ENCODE measurements at regions not wholly inside any gene's neighbourhood (a gene's known extent, or its start where the extent isn't known, plus 50 kb on each side); places are given as distances from the start of the nearest gene placed in this dataset.

- H3K9me3 ChIP-seq (ENCODE audit: control extremely low read depth in 1 of 5, control insufficient read depth in 4 of 5, insufficient read depth in 2 of 5, low read depth in 1 of 5, low read length in 4 of 5): no peaks in the 10 kb centered on the region
- CTCF ChIA-PET: interaction anchor here (3.2 kb wide), 1 partner anchor 10 kb away, joined by 10 read pairs; no protein-coding TSS in a partner anchor
- no peak overlapping the region for H3K4me3 ChIP-seq (ENCODE audit: control insufficient read depth in 1 of 7, extremely low read depth in 1 of 7, insufficient read depth in 4 of 7, low read depth in 2 of 7, low read length in 6 of 7)
- no peak overlapping the region for H3K27ac ChIP-seq (ENCODE audit: insufficient read depth in 1 of 2, low read depth in 1 of 2, low read length in 2 of 2, poor library complexity in 1 of 2, severe bottlenecking in 2 of 2)
- 94% methylated on average over 3 of the region's 3 CpGs for WGBS (ENCODE audit: insufficient coverage)
- no peak for DNase-seq
- POLR2A ChIA-PET: no interaction called here
- no peaks in the 10 kb centered on the region for H3K4me1 ChIP-seq (ENCODE audit: control extremely low read depth in 1 of 4, control insufficient read depth in 4 of 4, insufficient read depth in 4 of 4, low read length in 3 of 4)
- H3K36me3 ChIP-seq (ENCODE audit: control insufficient read depth in 4 of 4, insufficient read depth in 4 of 4, low read length in 3 of 4): no peaks in the 10 kb centered on the region
- H3K27me3 ChIP-seq (replicated peaks in 2 of 5; ENCODE audit: control insufficient read depth in 4 of 5, insufficient read depth in 5 of 5, low read length in 4 of 5): no peaks in the 10 kb centered on the region
Observed at GRCh38 chr11:30153008-30153407, 77.8 kb upstream of the FSHB start.

- no peaks in the 10 kb centered on the region for H3K4me1 ChIP-seq (ENCODE audit: control extremely low read depth in 1 of 4, control insufficient read depth in 4 of 4, insufficient read depth in 4 of 4, low read length in 3 of 4)
- no CpG with 5 or more reads among the region's 2 CpGs for WGBS (ENCODE audit: insufficient coverage)
- H3K27ac ChIP-seq (ENCODE audit: insufficient read depth in 1 of 2, low read depth in 1 of 2, low read length in 2 of 2, poor library complexity in 1 of 2, severe bottlenecking in 2 of 2): no peak overlapping the region
- no peak for DNase-seq
- H3K4me3 ChIP-seq (ENCODE audit: control insufficient read depth in 1 of 7, extremely low read depth in 1 of 7, insufficient read depth in 4 of 7, low read depth in 2 of 7, low read length in 6 of 7): no peak overlapping the region
- ChIA-PET POLR2A (no interaction called here), CTCF (interaction anchor here (1.6 kb wide), 1 partner anchor 13 kb away, joined by 4 read pairs; no protein-coding TSS in a partner anchor)
- no peaks in the 10 kb centered on the region for H3K36me3 ChIP-seq (ENCODE audit: control insufficient read depth in 4 of 4, insufficient read depth in 4 of 4, low read length in 3 of 4)
- H3K9me3 ChIP-seq (ENCODE audit: control extremely low read depth in 1 of 5, control insufficient read depth in 4 of 5, insufficient read depth in 2 of 5, low read depth in 1 of 5, low read length in 4 of 5): no peaks in the 10 kb centered on the region
- H3K27me3 ChIP-seq (replicated peaks in 2 of 5; ENCODE audit: control insufficient read depth in 4 of 5, insufficient read depth in 5 of 5, low read length in 4 of 5): peaks cover 0 to 3% (median 0%) of the 10 kb centered on the region in 5 experiments
Observed at GRCh38 chr11:30155428-30155827, 75.4 kb upstream of the FSHB start.

- no peak for DNase-seq
- Histone ChIP-seq H3K27me3 (replicated peaks in 2 of 5; ENCODE audit: control insufficient read depth in 4 of 5, insufficient read depth in 5 of 5, low read length in 4 of 5) (peaks cover 0 to 4% (median 0%) of the 10 kb centered on the region in 5 experiments), H3K27ac (ENCODE audit: insufficient read depth in 1 of 2, low read depth in 1 of 2, low read length in 2 of 2, poor library complexity in 1 of 2, severe bottlenecking in 2 of 2) (no peak overlapping the region), H3K36me3 (ENCODE audit: control insufficient read depth in 4 of 4, insufficient read depth in 4 of 4, low read length in 3 of 4) (no peaks in the 10 kb centered on the region), H3K9me3 (ENCODE audit: control extremely low read depth in 1 of 5, control insufficient read depth in 4 of 5, insufficient read depth in 2 of 5, low read depth in 1 of 5, low read length in 4 of 5) (no peaks in the 10 kb centered on the region), H3K4me3 (ENCODE audit: control insufficient read depth in 1 of 7, extremely low read depth in 1 of 7, insufficient read depth in 4 of 7, low read depth in 2 of 7, low read length in 6 of 7) (no peak overlapping the region), H3K4me1 (ENCODE audit: control extremely low read depth in 1 of 4, control insufficient read depth in 4 of 4, insufficient read depth in 4 of 4, low read length in 3 of 4) (no peaks in the 10 kb centered on the region)
- POLR2A ChIA-PET: no interaction called here
- WGBS (ENCODE audit: insufficient coverage): no CpG with 5 or more reads among the region's 2 CpGs
- CTCF ChIA-PET: no interaction called here
Observed at GRCh38 chr11:30159546-30159945, 71.3 kb upstream of the FSHB start.

GRCh38 chr11:30165652-30166051, 65.2 kb upstream of the FSHB start:
- whole genome bisulfite sequencing (ENCODE audit: insufficient coverage): 80% methylated on average over 2 of the region's 3 CpGs
- H3K4me3 ChIP-seq (ENCODE audit: control insufficient read depth in 1 of 7, extremely low read depth in 1 of 7, insufficient read depth in 4 of 7, low read depth in 2 of 7, low read length in 6 of 7): no peak overlapping the region
- H3K4me1 ChIP-seq (ENCODE audit: control extremely low read depth in 1 of 4, control insufficient read depth in 4 of 4, insufficient read depth in 4 of 4, low read length in 3 of 4): no peaks in the 10 kb centered on the region
- no peak overlapping the region for H3K27ac ChIP-seq (ENCODE audit: insufficient read depth in 1 of 2, low read depth in 1 of 2, low read length in 2 of 2, poor library complexity in 1 of 2, severe bottlenecking in 2 of 2)
- DNase-seq: no peak
- H3K9me3 ChIP-seq (ENCODE audit: control extremely low read depth in 1 of 5, control insufficient read depth in 4 of 5, insufficient read depth in 2 of 5, low read depth in 1 of 5, low read length in 4 of 5): no peaks in the 10 kb centered on the region
- ChIA-PET POLR2A (no interaction called here), CTCF (no interaction called here)
- peaks cover 0 to 2% (median 0%) of the 10 kb centered on the region in 5 experiments for H3K27me3 ChIP-seq (replicated peaks in 2 of 5; ENCODE audit: control insufficient read depth in 4 of 5, insufficient read depth in 5 of 5, low read length in 4 of 5)
- H3K36me3 ChIP-seq (ENCODE audit: control insufficient read depth in 4 of 4, insufficient read depth in 4 of 4, low read length in 3 of 4): no peaks in the 10 kb centered on the region

DNA sequence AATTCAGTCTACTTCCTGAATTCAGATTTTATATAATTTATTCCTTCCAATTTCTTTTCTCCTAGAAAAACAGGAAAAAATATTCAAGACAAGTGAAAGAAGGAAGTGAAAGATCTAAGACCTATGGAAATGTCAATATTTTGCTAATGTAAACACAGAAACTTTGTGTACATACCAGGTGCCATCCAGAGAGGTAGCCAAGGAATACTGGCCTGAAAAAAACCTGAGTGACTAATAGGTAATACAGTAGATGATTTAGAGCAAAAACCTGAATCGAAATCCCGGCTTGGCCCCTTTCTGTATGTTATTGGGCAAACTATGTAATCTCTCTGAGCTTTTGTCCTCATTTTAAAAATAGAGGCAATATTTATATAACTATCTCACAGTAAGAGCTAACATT, 59.2 kb upstream of the FSHB start:
- H3K9me3 ChIP-seq (ENCODE audit: control extremely low read depth in 1 of 5, control insufficient read depth in 4 of 5, insufficient read depth in 2 of 5, low read depth in 1 of 5, low read length in 4 of 5): no peaks in the 10 kb centered on the region
- no peaks in the 10 kb centered on the region for H3K36me3 ChIP-seq (ENCODE audit: control insufficient read depth in 4 of 4, insufficient read depth in 4 of 4, low read length in 3 of 4)
- DNase-seq: no peak
- ChIA-PET CTCF (no interaction called here), POLR2A (no interaction called here)
- WGBS (ENCODE audit: insufficient coverage): no CpG with 5 or more reads among the region's 2 CpGs
- H3K27me3 ChIP-seq (replicated peaks in 2 of 5; ENCODE audit: control insufficient read depth in 4 of 5, insufficient read depth in 5 of 5, low read length in 4 of 5): peaks cover 0 to 2% (median 0%) of the 10 kb centered on the region in 5 experiments
- no peaks in the 10 kb centered on the region for H3K4me1 ChIP-seq (ENCODE audit: control extremely low read depth in 1 of 4, control insufficient read depth in 4 of 4, insufficient read depth in 4 of 4, low read length in 3 of 4)
- H3K27ac ChIP-seq (ENCODE audit: insufficient read depth in 1 of 2, low read depth in 1 of 2, low read length in 2 of 2, poor library complexity in 1 of 2, severe bottlenecking in 2 of 2): no peak overlapping the region
- H3K4me3 ChIP-seq (ENCODE audit: control insufficient read depth in 1 of 7, extremely low read depth in 1 of 7, insufficient read depth in 4 of 7, low read depth in 2 of 7, low read length in 6 of 7): no peak overlapping the region

DNA sequence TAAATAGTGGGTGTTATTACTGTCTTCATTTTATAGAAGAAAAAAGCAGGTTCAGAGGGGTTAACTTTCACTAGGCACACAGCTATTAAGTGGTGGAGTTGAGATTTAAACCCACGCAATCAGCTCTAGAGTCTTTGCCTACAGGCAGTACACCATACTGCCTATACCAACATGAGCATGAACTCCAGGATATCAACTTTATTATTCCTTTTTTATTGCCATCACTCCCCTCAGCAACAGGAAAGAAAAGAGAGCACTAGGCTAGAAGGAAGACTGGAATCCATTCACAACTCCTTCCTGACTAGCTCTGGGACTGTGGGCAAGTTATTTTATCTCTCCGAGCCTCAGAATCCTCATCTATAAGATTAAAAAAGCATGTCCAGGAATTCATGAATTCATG, 58.7 kb upstream of the FSHB start:
- CTCF ChIA-PET: no interaction called here
- POLR2A ChIA-PET: no interaction called here
- WGBS (ENCODE audit: insufficient coverage): 100% methylated on average over 2 of the region's 2 CpGs

GRCh38 chr11:30172883-30173311, 57.9 kb upstream of the FSHB start:
- no peak overlapping the region for H3K27ac ChIP-seq (ENCODE audit: insufficient read depth in 1 of 2, low read depth in 1 of 2, low read length in 2 of 2, poor library complexity in 1 of 2, severe bottlenecking in 2 of 2)
- H3K9me3 ChIP-seq (ENCODE audit: control extremely low read depth in 1 of 5, control insufficient read depth in 4 of 5, insufficient read depth in 2 of 5, low read depth in 1 of 5, low read length in 4 of 5): peaks cover 1 to 5% (median 5%) of the 10 kb centered on the region in 5 experiments
- CTCF ChIA-PET: no interaction called here
- peaks cover 0 to 2% (median 0%) of the 10 kb centered on the region in 5 experiments for H3K27me3 ChIP-seq (replicated peaks in 2 of 5; ENCODE audit: control insufficient read depth in 4 of 5, insufficient read depth in 5 of 5, low read length in 4 of 5)
- no peaks in the 10 kb centered on the region for H3K4me1 ChIP-seq (ENCODE audit: control extremely low read depth in 1 of 4, control insufficient read depth in 4 of 4, insufficient read depth in 4 of 4, low read length in 3 of 4)
- H3K4me3 ChIP-seq (ENCODE audit: control insufficient read depth in 1 of 7, extremely low read depth in 1 of 7, insufficient read depth in 4 of 7, low read depth in 2 of 7, low read length in 6 of 7): no peak overlapping the region
- DNase-seq: no peak
- no peaks in the 10 kb centered on the region for H3K36me3 ChIP-seq (ENCODE audit: control insufficient read depth in 4 of 4, insufficient read depth in 4 of 4, low read length in 3 of 4)
- POLR2A ChIA-PET: no interaction called here
- 100% methylated on average over 2 of the region's 3 CpGs for WGBS (ENCODE audit: insufficient coverage)

More for the DNA sequence above, 58.7 kb upstream of the FSHB start:
- H3K4me3 ChIP-seq (ENCODE audit: control insufficient read depth in 1 of 7, extremely low read depth in 1 of 7, insufficient read depth in 4 of 7, low read depth in 2 of 7, low read length in 6 of 7): no peak overlapping the region
- H3K9me3 ChIP-seq (ENCODE audit: control extremely low read depth in 1 of 5, control insufficient read depth in 4 of 5, insufficient read depth in 2 of 5, low read depth in 1 of 5, low read length in 4 of 5): no peaks in the 10 kb centered on the region
- no peaks in the 10 kb centered on the region for H3K36me3 ChIP-seq (ENCODE audit: control insufficient read depth in 4 of 4, insufficient read depth in 4 of 4, low read length in 3 of 4)
- H3K4me1 ChIP-seq (ENCODE audit: control extremely low read depth in 1 of 4, control insufficient read depth in 4 of 4, insufficient read depth in 4 of 4, low read length in 3 of 4): no peaks in the 10 kb centered on the region
- peaks cover 0 to 2% (median 0%) of the 10 kb centered on the region in 5 experiments for H3K27me3 ChIP-seq (replicated peaks in 2 of 5; ENCODE audit: control insufficient read depth in 4 of 5, insufficient read depth in 5 of 5, low read length in 4 of 5)
- DNase-seq: no peak
- no peak overlapping the region for H3K27ac ChIP-seq (ENCODE audit: insufficient read depth in 1 of 2, low read depth in 1 of 2, low read length in 2 of 2, poor library complexity in 1 of 2, severe bottlenecking in 2 of 2)
